ENCODE measurements at regions not wholly inside any gene's neighbourhood (a gene's known extent, or its start where the extent isn't known, plus 50 kb on each side); places are given as distances from the start of the nearest gene placed in this dataset.
A peak's percentile ranks its signal among the peaks of the same experiment; 100 is the strongest.

DNA sequence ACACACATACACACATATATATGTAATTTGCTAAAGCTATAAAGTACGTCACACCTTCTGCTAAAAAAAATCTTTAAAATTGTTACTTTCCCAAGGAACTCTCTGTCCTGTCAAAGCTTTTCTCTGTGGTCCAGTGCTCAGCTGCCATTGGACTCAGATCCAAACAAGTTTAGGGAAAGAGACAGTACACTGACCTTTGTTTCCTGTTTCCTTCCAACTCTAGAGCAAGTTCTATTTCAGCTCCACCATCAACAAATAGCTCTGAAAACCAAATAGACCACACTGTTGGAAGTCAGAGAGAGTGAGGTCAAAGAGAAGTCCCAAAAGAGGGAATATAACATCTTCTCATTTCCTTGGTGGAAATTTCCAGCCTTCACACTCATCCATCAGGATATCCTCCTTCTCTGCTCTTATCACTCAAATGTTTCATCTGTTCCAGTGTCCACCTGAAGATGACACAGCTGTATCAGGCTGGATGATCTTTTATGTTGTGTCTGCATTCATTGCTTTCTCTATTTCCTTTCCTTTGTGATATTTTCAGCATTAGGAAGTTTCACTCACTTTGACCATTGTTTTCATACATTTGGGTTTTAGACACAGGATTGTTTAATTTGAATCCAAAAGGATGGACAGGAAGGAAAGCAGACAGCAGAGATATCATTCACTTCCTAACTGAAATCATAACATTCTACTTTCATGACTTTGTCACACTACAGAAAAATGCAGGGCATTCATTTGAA lies 192.3 kb upstream of the NT5C1B start:
- no peak for DNase-seq (ENCODE audit: low read depth)

DNA sequence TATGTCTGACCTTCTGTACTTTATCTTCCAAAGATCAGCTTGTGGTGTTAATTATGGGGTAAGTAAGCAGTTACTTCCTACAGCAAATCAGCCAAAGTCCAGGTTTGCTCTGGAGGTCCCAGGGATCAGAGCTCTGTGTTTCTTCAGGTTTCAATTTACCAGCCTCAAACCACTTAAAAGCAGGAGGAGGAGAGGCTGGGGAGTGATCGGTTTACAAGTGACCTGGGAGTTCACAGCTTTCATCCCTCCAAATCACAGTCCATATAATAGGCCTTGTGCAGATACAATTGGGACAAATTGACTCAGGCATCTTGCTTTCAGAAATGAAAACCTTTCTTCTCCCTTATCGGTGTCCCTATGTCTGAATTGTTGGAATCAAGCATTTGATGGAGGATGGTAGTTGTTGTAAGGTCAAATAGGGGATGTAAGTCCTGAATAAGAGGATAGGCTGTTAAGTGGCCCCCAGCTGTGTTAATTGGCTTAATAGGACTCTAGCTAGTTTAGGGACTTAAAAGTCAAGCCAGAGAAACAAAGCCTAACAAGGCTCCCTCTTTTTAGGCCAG lies 188.0 kb upstream of the NT5C1B start:
- no peak for DNase-seq (ENCODE audit: low read depth)

DNA sequence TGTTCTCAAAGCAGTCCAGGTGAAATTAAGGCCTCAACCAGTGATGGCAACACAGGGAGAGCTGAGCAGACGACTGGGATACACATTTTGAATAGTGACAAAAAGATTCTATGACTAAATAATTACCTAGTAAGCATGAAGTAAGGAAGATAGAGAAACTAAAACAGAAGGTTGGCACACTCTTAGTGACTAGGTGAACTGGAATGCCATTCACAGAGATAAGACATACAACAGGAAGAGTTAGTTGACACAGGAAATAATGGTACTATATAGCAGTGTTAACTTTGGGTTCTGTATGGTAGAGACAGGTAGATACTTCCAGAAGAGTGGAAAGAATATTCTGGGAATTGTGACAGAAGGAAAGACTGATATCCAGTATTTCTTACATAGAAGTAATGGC lies 181.8 kb upstream of the NT5C1B start:
- no peak for DNase-seq (ENCODE audit: low read depth)

DNA sequence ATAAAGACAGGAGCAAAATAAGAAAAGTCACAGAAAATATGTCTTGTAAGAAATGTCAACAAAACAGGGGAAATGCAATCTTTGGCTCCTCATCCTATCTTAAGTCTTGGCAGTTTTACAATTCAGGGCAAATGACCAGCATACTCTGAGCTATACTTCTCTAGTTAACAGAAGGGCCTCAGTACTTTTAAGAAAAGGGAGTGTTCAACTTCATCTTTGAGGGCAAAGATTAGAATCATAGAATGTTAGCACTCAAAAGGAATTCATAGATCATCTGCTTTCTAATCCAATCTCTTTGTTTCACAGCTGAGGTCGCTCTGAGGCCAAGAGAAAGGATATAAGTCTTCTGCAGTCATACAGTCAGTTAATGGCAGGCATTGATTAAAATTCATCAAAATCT lies 174.0 kb upstream of the NT5C1B start:
- no peak for DNase-seq (ENCODE audit: low read depth)

DNA sequence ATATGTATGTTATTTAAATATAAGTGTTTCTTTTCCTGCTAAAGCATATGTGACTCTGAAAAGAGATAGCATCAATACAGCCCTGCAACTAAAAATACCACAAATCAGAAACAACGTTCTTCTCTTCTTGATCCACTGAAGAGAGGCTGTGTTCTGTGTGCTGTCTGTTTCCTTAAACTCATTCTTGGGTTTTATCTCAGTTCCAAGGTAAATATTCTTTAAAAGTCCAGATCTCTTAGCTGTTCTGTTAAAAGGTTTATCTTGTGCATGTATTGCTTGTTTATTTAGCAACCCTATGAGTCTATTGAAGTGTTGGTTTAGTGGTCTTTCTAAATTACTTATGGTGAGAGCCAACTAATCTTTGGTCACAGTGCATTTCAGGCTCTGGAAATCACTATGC lies 173.3 kb upstream of the NT5C1B start:
- no peak for DNase-seq (ENCODE audit: low read depth)

DNA sequence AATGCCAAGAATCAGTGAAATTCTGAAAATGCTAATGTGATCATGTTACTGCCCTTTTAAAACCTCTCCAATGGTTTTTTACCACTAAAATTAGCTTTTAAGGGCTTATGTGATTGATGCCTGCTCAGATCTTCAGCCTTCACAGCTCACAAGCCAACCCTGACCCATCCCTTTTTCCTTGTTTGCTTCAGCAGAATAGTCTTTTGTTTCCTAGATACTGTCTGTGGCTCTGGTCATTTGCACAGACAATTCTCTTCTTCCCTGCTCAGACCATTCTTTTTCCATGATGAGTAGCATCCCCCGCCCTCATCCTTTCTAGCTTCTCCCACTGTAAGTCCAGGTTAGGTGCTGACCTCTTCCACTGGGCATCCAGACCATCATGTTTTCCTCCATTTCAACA lies 164.9 kb upstream of the NT5C1B start:
- no peak for DNase-seq (ENCODE audit: low read depth)

DNA sequence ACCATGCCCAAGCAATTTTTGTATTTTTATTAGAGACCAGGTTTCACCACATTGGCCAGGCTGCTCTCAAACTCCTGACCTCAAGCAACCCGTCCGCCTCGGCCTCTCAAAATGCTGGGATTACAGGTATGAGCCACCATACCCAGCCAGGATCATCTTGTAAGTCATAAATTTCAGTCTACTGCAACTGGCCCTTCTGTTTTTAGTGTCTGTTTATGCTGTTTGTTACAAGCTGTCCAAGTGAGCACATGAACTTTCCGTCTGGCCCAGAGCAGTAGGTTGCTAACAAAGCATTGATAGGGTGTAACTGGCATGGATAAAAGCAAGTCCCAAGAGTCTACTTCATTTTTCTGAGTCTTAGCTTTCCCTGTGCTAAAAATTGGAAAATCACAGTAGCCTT lies 164.4 kb upstream of the NT5C1B start:
- DNase-seq (ENCODE audit: low read depth), result no peak

DNA sequence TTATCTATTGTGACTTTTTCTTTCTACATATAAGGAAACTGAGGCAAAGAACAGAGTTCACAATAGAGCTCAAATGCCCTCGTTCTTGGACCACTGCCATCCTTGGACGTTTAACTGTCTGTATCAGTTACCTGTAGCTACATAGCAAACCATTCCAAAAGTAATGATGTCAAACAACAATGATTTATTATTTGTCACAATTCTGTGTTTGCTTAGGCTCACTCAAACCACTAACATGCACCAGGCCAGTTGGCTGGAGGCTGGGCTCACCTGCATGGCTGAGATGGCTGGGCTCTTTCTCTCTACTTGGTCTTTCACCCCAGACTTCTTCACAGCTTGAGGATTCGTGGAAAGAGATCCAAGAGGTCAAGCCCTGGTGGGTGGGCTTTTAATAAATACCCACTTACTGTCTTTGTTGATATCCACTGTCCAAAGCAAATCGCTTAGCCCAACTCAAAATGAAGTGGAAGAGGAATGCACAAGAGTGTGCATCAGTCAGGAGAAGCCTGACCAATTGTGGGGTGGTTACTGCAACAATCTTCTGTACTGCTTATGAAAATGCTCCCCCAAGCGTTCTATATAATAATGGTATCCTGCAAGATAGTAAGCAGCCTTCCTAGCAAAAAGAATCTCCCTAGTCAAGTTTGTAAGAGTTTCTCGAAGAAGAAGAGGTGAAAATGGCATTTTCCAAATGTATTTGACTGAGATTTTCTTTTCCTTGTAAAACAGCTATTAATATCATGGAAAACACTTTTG lies 163.5 kb upstream of the NT5C1B start:
- DNase-seq (ENCODE audit: low read depth), result no peak

DNA sequence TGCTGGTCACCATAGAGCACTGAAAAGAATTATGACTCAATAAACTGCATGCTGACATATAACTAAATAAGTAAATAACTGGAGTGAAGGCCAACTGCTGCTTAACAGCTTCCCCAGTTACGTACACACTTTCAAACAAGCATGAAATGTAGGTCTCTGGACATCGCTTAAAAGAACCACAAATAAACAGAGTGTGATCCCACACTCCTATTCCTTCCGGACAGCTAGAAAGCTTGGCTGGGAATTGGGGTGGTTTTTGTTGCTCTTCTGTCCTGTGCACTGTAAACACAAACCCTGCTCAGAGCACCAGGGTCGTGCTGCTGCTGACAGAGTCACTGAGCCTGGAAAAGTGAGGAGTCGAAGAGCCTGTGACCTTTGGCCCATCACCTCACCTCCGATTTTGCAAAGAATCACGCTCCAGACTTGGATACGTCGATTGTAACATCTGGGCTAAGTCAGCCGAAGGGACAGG lies 162.7 kb upstream of the NT5C1B start:
- no peak for DNase-seq (ENCODE audit: low read depth)

DNA sequence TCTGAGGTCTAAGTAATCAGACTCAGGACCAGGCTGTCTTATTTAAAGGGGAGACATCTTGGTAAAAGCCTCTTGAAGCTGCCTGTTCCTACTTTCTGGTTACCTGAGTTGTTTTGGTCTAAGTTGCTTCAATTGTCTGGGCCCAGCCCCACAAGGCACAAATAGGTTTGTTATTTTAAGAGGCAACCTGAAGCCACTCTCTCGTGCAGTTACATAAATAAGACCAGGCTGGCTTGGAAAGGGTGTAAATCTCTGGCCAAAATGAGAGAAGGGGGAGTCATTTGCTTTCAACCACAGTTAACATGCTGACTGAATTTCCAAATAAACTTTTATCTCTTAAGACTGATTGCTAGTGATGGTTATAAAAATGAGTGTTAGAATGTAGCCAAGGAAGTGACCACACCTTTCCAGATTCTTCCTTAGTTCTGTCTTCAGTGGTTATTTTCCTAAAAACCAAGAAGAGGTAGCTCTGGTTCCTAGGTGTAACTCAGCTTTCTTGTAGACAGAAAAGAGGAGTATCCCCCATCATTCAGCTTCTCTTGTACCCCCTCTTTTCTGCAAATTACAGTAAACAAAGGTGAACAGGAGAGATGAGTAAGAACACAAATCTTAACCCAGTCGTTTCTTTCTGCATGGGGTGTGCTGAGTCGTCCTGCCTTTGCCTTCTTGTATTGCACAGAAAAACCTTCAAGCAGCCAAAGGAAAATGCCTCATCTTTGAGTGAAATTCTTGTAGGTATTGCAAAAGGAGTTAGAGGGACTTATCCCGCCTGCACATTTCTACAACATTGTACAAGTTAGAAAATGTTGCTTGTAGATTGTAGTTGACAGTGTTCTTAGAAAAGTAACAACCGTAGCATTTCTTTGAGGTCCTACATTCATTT lies 161.5 kb upstream of the NT5C1B start:
- no peak for DNase-seq (ENCODE audit: low read depth)

DNA sequence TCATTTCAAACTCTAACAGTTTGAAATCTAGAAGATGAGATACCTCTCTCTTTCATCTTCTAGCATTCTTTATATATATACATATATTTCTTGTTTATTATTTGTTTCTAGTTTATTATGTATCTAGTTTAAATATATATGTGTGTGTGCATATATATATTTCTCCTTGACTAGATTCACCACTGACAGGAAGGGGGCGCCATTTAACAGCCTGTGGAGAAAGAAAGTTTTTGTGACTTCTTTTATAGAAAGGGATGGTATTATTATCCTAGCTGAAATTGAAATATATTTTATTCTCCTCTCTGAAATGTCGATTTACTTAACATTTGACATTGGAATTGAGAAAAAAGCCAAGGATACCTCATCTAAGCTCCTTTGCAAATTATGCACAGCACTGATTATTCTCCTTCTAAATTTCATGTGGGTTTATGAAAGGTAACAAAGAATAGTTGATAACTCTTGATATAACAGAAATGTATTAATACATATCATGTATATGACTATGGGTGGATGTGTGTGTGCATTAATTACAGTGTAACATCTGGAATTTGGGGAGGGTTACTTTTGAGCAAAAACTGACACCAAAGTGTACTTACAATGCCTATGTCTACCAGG lies 160.7 kb upstream of the NT5C1B start:
- peak; percentile 2 for DNase-seq (ENCODE audit: low read depth)

DNA sequence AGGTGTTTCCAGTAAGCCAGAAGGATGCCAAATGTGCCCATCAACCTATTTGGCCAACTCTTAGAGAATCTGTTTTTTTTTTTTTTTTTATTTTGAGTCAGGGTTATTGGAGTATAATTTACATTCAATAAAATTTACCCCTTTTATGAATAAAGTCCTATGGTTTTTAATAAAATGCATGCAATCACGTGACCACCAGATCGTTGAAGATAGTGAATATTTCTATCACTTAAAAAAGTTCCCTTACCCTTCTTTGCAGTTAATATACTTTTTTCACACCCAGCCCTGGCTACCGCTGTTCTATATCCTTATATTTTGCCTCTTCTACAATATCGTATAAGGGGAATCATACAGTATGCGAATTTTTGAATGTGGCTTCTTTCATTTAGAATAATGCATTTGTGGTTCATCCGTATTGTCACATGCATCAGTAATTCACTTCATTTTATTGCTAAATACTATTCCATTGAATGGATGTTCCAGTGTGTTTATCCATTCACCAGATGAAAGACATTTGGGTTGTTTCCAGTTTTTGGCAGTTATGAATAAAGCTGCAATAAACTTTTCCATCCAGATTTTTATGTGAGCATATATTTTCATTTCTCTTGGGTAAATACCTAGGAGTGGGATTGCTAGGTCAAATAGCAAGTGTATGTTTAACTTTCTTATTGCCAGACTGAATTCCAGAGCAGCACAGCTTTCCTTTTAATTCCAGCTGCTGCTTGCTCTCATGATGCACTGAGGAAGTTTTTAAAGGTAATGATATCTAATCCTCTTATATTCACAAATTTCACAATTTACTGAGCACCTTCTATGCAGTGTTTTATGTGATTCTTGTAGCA lies 156.3 kb upstream of the NT5C1B start:
- DNase-seq (ENCODE audit: low read depth), result no peak

DNA sequence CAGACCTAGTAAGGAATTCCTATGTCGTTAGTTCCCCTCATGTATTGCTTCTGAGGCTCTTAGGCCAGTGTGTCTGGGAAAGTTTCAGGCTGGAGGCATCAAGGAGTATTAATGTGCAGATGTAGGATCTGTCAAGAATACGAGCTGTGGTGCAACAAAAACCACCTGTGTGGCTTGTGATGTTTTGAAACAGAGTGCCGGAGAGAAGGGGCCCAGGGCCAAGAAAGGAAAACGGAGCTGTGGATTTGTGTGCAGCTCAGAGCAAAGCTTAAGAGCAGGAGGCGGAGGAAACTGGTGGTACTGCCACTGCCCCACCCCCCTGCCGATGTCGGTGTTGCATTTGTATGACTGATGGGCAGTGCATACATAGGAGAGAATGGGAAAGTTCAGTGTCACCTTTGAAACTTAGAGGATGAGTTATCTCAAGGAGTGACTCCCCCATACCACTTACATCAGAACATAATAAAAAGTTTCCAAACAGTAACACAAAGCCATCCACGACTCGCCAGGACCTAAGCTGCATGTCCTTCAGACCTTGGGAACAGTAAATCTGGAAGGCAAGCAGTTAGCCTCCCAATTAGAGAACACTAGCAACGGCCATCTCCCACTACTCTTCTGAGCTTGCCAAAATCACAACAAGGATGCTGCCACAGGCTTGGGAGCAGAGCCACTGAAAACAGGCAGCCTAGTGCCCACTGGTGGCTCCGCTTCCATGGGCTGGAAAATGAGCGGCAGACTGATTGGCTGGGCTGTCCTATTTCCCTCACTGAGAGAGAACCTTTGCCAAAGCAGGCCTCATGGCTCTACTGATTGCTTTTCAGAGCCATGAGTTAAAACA lies 152.7 kb upstream of the NT5C1B start:
- DNase-seq (ENCODE audit: low read depth), result no peak

DNA sequence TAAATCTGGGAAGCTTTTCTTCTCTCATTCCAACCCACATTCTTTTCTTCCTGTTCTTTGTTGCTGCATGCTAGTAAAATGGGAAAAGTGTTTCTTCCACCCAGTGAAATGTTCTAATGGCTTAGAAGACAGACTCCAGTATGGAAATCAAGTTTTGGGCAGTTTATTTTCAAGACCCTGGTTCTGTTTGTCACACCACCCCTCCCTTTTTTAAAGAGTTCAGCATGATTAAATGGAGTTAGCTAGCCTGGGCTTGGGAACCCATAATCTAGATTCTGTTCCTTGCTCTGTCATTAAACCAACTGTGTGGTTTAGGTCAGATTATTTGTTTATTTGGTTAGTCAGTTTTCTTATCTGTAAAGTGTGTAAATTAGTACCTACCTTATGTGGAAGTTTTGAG lies 151.8 kb upstream of the NT5C1B start:
- no peak for DNase-seq (ENCODE audit: low read depth)

DNA sequence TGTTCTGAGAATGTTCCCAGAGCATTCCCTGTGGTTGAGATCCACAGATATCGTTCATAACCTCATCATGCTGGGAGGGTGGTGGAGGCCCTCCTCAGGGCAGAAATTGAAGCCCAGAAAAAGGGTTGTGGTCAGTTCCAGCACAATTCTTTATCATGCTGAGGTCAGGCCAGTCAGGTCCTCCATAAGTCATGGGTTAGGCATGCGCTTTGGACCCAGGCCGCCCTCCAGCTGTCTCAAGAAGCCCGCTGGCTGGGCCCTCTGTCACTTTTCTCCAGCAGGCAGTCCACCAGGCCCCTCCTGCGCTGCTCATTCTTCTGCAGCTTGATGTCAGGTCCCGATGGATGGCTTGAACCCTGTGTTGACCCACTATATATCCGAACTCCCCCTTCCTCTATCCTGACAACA lies 151.1 kb upstream of the NT5C1B start:
- DNase-seq (ENCODE audit: low read depth), result no peak

DNA sequence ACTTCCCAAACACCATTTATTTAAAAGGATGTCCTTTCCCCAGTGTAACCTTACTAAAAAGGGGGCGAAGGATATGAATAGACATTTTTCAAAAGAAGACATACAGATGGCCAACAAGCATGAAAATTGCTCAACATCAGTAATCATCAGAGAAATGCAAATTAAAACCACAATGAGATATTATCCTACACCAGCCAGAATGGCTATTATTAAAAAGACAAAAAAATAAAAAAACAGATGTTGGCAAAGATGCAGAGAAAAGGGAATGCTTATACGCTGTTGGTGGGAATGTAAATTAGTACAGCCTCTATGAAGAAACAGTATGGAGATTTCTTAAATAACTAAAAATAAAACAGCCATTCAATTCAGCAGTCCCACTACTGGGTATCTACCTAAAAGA lies 142.3 kb upstream of the NT5C1B start:
- no peak for DNase-seq (ENCODE audit: low read depth)

DNA sequence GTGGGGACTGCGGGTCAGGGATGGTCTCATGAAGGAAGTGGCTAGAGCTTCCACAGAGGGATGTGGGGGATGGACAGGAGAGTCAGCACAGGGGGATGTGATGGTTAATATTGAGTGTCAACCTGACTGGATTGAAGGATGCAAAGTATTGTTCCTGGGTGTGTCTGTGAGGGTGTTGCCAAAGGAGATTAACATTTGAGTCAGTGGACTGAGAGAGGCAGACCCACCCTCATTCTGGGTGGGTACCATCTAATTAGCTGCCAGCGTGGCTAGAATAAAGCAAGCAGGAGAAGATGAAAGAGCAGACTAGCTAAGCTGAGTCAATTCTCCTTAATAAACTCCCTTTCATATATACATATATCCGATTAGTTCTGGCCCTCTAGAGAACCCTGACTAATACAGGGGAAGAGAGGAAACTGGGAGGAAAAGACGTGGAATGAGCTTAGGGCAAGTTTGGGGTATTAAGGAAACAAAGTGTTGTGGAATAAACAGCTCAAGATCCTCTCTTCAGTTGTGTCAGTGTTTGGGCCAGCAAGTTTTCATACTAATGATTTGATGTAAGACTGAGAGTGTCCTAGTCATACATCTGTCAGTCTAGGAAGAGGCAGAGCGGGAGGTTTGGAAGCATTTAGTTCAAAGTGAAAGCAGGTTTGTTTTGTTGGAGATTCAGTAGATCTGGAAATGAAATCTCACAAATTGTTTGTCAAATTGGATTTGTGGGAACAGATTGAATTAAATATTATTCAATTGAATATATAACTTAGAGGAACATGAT lies 135.2 kb upstream of the NT5C1B start:
- DNase-seq (ENCODE audit: low read depth), result no peak

DNA sequence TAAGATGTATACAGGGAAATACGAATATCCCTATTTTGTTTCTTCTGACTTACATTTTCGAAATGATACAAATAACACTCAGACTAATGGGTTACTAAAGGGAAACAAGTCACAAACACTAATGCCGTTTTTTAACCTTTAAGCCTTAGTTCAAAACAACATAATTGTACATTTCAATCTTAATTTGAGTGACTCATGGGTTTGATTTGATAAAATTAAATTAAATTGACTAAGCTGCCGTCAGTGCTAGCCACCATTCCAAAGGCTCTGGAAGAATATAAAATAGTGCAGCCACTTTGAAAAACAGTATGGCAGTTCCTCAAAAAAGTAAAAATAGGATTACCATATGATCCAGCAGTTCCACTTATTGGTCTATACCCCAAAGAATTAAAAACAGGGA lies 133.8 kb upstream of the NT5C1B start:
- no peak for DNase-seq (ENCODE audit: low read depth)

DNA sequence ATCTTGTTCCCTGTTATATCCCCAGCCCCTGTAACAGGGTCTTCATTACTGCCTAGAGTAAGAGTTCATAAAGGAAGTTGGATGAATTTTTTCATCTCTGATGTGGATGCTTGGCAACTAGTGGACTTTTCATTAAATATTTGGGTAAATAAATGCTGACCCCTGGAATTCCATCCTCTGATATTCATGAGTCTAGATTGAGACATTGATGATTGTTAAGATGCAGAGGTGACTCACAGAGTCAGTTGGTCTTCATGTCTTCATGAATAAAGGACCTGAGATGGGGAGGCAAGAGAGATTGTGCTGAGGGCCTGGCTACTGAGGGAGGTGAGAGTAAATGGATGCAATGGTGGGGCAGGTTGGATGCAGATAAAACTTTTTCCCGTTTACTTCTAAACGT lies 132.7 kb upstream of the NT5C1B start:
- no peak for DNase-seq (ENCODE audit: low read depth)
